H9 (cell line): ENCODE measurements at regions not wholly inside any gene's neighbourhood (a gene's known extent, or its start where the extent isn't known, plus 50 kb on each side); places are given as distances from the start of the nearest gene placed in this dataset.

ENCODE experiments used
- DNase-seq: peaks from one replicate; pipeline ENCODE4 v3.0.0-alpha.2; 2017
- H2AFZ ChIP-seq: one replicate; pipeline ENCODE4 v1.6.1; 2013; ENCODE audit warnings: mild to moderate bottlenecking, low read length, control low read depth, moderate library complexity
- H2AK5ac ChIP-seq: 2 replicates; pipeline ENCODE4 v1.6.1; 2013; ENCODE audit warnings: low read length, control low read depth, mixed read lengths; ENCODE audit not compliant: insufficient read length
- H2BK120ac ChIP-seq: one replicate; pipeline ENCODE4 v1.6.1; 2013; ENCODE audit warnings: low read depth, mild to moderate bottlenecking, low read length, control low read depth, inconsistent platforms; ENCODE audit not compliant: poor library complexity, severe bottlenecking
- H2BK12ac ChIP-seq: 2 replicates; pipeline ENCODE4 v1.6.1; 2013; ENCODE audit warnings: low read length, control low read depth, mixed read lengths, low read depth; ENCODE audit not compliant: insufficient read length
- H2BK15ac ChIP-seq: 2 replicates; pipeline ENCODE4 v1.6.1; 2013; ENCODE audit warnings: low read depth, low read length, control low read depth
- H2BK20ac ChIP-seq: one replicate; pipeline ENCODE4 v1.6.1; 2013; ENCODE audit warnings: low read depth, mild to moderate bottlenecking, low read length, control low read depth, inconsistent platforms; ENCODE audit not compliant: poor library complexity, severe bottlenecking
- H2BK5ac ChIP-seq: 2 replicates; pipeline ENCODE4 v1.6.1; 2013; ENCODE audit warnings: low read length, control low read depth, mixed read lengths; ENCODE audit not compliant: insufficient read length
- H3K14ac ChIP-seq: 2 replicates; pipeline ENCODE4 v1.6.1; 2013; ENCODE audit warnings: low read length, control low read depth; ENCODE audit not compliant: insufficient read depth
- H3K18ac ChIP-seq: 2 replicates; pipeline ENCODE4 v1.6.1; 2013; ENCODE audit warnings: low read depth, mild to moderate bottlenecking, mixed read lengths, low read length, control low read depth; ENCODE audit not compliant: insufficient read length
- H3K23ac ChIP-seq: 2 replicates; pipeline ENCODE4 v1.6.1; 2013; ENCODE audit warnings: low read length, control low read depth, mixed read lengths, low read depth; ENCODE audit not compliant: insufficient read length
- H3K23me2 ChIP-seq: 2 replicates; pipeline ENCODE4 v1.6.1; 2013; ENCODE audit warnings: low read depth, mild to moderate bottlenecking, mixed read lengths, low read length, control low read depth; ENCODE audit not compliant: insufficient read length, poor library complexity, severe bottlenecking
- H3K27ac ChIP-seq: 2 replicates; pipeline ENCODE4 v1.5.1; 2013; ENCODE audit warnings: low read length, control low read depth, mixed read lengths, low read depth; ENCODE audit not compliant: insufficient read length
- H3K27me3 ChIP-seq: 2 replicates; pipeline ENCODE4 v1.6.1; 2013; ENCODE audit warnings: low read length, control low read depth, inconsistent platforms; ENCODE audit not compliant: insufficient read depth
- H3K4ac ChIP-seq: 2 replicates; pipeline ENCODE4 v1.6.1; 2013; ENCODE audit warnings: low read depth, mild to moderate bottlenecking, control low read depth, inconsistent platforms, low read length, moderate library complexity
- H3K4me1 ChIP-seq: 2 replicates; pipeline ENCODE4 v1.6.1; 2013; ENCODE audit warnings: low read length, control low read depth, inconsistent platforms; ENCODE audit not compliant: insufficient read depth
- H3K4me2 ChIP-seq: 2 replicates; pipeline ENCODE4 v1.6.1; 2013; ENCODE audit warnings: low read length, control low read depth, mixed read lengths; ENCODE audit not compliant: insufficient read length, insufficient read depth
- H3K56ac ChIP-seq: 2 replicates; pipeline ENCODE4 v1.6.1; 2013; ENCODE audit warnings: low read depth, mild to moderate bottlenecking, mixed read lengths, low read length, control low read depth; ENCODE audit not compliant: insufficient read length
- H3K79me1 ChIP-seq: 2 replicates; pipeline ENCODE4 v1.6.1; 2013; ENCODE audit warnings: low read depth, mild to moderate bottlenecking, moderate library complexity, low read length, control low read depth, inconsistent platforms; ENCODE audit not compliant: insufficient read depth, poor library complexity, severe bottlenecking
- H3K79me2 ChIP-seq: 2 replicates; pipeline ENCODE4 v1.6.1; 2013; ENCODE audit warnings: low read length, control low read depth, inconsistent platforms; ENCODE audit not compliant: insufficient read depth
- H3K9ac ChIP-seq: 2 replicates; pipeline ENCODE4 v1.6.1; 2013; ENCODE audit warnings: low read length, control low read depth, mixed read lengths; ENCODE audit not compliant: insufficient read length; ENCODE audit errors: extremely low read depth
- H3K9me3 ChIP-seq: one replicate; pipeline ENCODE4 v1.6.1; 2013; ENCODE audit warnings: low read depth, low read length, inconsistent platforms; ENCODE audit not compliant: control insufficient read depth
- H3T11ph ChIP-seq: one replicate; pipeline ENCODE4 v1.6.1; 2013; ENCODE audit warnings: mild to moderate bottlenecking, low read length, control low read depth, inconsistent platforms
- H4K20me1 ChIP-seq: one replicate; pipeline ENCODE4 v1.6.1; 2013; ENCODE audit not compliant: control insufficient read depth, insufficient read length, insufficient read depth
- H4K5ac ChIP-seq: 2 replicates; pipeline ENCODE4 v1.6.1; 2013; ENCODE audit warnings: low read depth, mild to moderate bottlenecking, mixed read lengths, low read length, control low read depth; ENCODE audit not compliant: insufficient read length
- H4K8ac ChIP-seq: replicated peaks from 2 replicates; pipeline ENCODE4 v1.6.1; 2013; ENCODE audit warnings: low read length, control low read depth, mixed read lengths, low read depth; ENCODE audit not compliant: insufficient read length
- H4K91ac ChIP-seq: 2 replicates; pipeline ENCODE4 v1.6.1; 2013; ENCODE audit warnings: low read depth, mild to moderate bottlenecking, moderate library complexity, mixed read lengths, low read length, control low read depth; ENCODE audit not compliant: insufficient read length
- H3K27ac Mint-ChIP-seq, 3 experiments: 2 replicates in 2 of 3; 3 replicates in 1 of 3; pipeline ENCODE4 v1.8.0; 2020 to 2021; ENCODE audit warnings: mixed read lengths in 3 of 3, mild to moderate bottlenecking in 1 of 3, moderate library complexity in 1 of 3
- H3K27me3 Mint-ChIP-seq: 2 replicates; pipeline ENCODE4 v1.8.0; 2021; ENCODE audit warnings: low read depth, mild to moderate bottlenecking, moderate library complexity, mixed read lengths
- H3K36me3 Mint-ChIP-seq, 3 experiments: 2 replicates in 2 of 3; 3 replicates in 1 of 3; pipeline ENCODE4 v1.8.0; 2020 to 2021; ENCODE audit warnings: low read depth in 3 of 3, mixed read lengths in 3 of 3; ENCODE audit not compliant: insufficient read depth in 1 of 3
- H3K4me1 Mint-ChIP-seq, 2 experiments: 2 replicates each; pipeline ENCODE4 v1.8.0; 2020; ENCODE audit warnings: mixed read lengths in 2 of 2
- H3K4me3 Mint-ChIP-seq, 2 experiments: 2 replicates in 1 of 2; 3 replicates in 1 of 2; pipeline ENCODE4 v1.8.0; 2020 to 2021; ENCODE audit warnings: mild to moderate bottlenecking in 2 of 2, mixed read lengths in 2 of 2, moderate library complexity in 1 of 2
- H3K9me3 Mint-ChIP-seq, 2 experiments: 2 replicates in 1 of 2; 3 replicates in 1 of 2; pipeline ENCODE4 v1.8.0; 2020; ENCODE audit warnings: mild to moderate bottlenecking in 2 of 2, mixed read lengths in 2 of 2, moderate library complexity in 1 of 2
- CTCF ChIP-seq: fragments of 200-600 bp; sonication (generic); conservative IDR thresholded peaks from 3 replicates; pipeline ENCODE4 v1.8.0; 2021; ENCODE audit warnings: antibody characterized with exemption, mild to moderate bottlenecking
- WGBS: extraction: QIAGEN DNeasy Blood & Tissue Kit; methylation state at CpG from one replicate; pipeline ENCODE4 v1.1.7; 2013; ENCODE audit warnings: missing lambda C conversion rate, low lambda C conversion rate, mixed read lengths; ENCODE audit not compliant: insufficient read length; ENCODE audit errors: extremely low coverage; 5-methylcytosine and 5-hydroxymethylcytosine counted together

- no peaks in the 10 kb centered on the region for H3K9me3 Mint-ChIP-seq
These were observed 359.5 kb downstream of the HACE1 start for GRCh38 chr6:104500265-104500664.

More at GRCh38 chr6:104500265-104500664, 359.5 kb downstream of the HACE1 start:
- no peak overlapping the region for H3T11ph ChIP-seq
- H4K20me1 ChIP-seq = no peaks in the 10 kb centered on the region
- no CpG with 5 or more reads among the region's 2 CpGs for WGBS
- Mint-ChIP-seq H3K36me3 (no peaks in the 10 kb centered on the region), H3K4me3 (no peak overlapping the region), H3K4me1 (no peaks in the 10 kb centered on the region), H3K27me3 (no peaks in the 10 kb centered on the region), H3K27ac (no peak overlapping the region)
- no peak overlapping the region for H3K23ac ChIP-seq
- no peaks in the 10 kb centered on the region for H3K23me2 ChIP-seq
- no peak overlapping the region for H4K5ac ChIP-seq
- H2BK120ac ChIP-seq = no peak overlapping the region
- no peak overlapping the region for H2BK15ac ChIP-seq
- no peak overlapping the region for H3K14ac ChIP-seq
- no peak overlapping the region for H2AFZ ChIP-seq
- H2AK5ac ChIP-seq = no peak overlapping the region
- no peaks in the 10 kb centered on the region for H3K79me2 ChIP-seq
- no peak overlapping the region for H3K9ac ChIP-seq
- no peak overlapping the region for H3K18ac ChIP-seq
- H3K4me1 ChIP-seq = no peaks in the 10 kb centered on the region
- H3K27ac ChIP-seq = no peak overlapping the region
- no peak overlapping the region for H4K8ac ChIP-seq
- H3K4me2 ChIP-seq = no peak overlapping the region
- H3K27me3 ChIP-seq = no peaks in the 10 kb centered on the region
- H3K9me3 ChIP-seq = no peaks in the 10 kb centered on the region
- no peak overlapping the region for H3K4ac ChIP-seq
- H4K91ac ChIP-seq = no peak overlapping the region
- no peak for TF ChIP-seq CTCF
- no peak overlapping the region for H2BK12ac ChIP-seq
- DNase-seq = no peak
- H3K79me1 ChIP-seq = no peaks in the 10 kb centered on the region
- no peak overlapping the region for H3K56ac ChIP-seq
- H2BK20ac ChIP-seq = no peak overlapping the region
- H2BK5ac ChIP-seq = no peak overlapping the region
